ENCODE measurements at regions not wholly inside any gene's neighbourhood (a gene's known extent, or its start where the extent isn't known, plus 50 kb on each side); places are given as distances from the start of the nearest gene placed in this dataset.
A peak's percentile ranks its signal among the peaks of the same experiment; 100 is the strongest.

DNA sequence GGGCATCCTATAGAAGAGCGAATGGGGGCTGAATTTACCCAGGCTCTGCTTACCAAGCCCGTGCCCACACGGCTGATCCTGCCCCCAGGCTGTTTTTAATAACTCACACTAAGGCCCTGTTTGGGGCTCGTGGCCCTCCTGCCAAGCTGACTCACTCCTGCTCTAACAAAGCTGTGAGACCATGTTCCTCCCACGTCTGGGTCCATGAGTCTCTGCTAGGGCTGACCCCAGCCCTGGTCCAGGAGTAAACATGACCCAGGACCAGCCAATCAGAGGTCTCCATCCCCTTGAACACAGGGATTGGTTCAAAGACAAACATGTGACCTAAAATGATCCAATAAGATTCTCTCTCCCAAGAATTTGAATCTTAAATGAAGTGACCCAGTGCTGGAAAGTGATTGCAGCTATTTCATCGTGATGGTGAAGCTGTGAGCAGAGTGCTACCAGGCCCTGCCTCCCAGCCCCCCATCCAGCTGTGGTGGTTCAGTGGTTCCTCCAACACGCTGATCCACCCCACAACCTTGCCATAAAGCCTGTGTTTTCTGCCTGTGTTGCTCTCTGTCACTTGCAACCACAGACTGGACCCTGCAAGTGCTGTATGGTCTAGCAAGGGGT, 57.2 kb downstream of the C16orf82 start:
- CTCF ChIA-PET, result interaction anchor here (1.6 kb wide), 1 partner anchor 14 kb away, joined by 16 read pairs; no protein-coding TSS in a partner anchor
- TF ChIP-seq, protein P1, sequence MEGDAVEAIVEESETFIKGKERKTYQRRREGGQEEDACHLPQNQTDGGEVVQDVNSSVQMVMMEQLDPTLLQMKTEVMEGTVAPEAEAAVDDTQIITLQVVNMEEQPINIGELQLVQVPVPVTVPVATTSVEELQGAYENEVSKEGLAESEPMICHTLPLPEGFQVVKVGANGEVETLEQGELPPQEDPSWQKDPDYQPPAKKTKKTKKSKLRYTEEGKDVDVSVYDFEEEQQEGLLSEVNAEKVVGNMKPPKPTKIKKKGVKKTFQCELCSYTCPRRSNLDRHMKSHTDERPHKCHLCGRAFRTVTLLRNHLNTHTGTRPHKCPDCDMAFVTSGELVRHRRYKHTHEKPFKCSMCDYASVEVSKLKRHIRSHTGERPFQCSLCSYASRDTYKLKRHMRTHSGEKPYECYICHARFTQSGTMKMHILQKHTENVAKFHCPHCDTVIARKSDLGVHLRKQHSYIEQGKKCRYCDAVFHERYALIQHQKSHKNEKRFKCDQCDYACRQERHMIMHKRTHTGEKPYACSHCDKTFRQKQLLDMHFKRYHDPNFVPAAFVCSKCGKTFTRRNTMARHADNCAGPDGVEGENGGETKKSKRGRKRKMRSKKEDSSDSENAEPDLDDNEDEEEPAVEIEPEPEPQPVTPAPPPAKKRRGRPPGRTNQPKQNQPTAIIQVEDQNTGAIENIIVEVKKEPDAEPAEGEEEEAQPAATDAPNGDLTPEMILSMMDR (IDR thresholded peaks at IDR 0.05; ENCODE audit: low read depth, low read length), result no peak
- H3K4me3 ChIP-seq (ENCODE audit: low read depth, low read length), result no peak overlapping the region
- H3K9me3 ChIP-seq (ENCODE audit: control insufficient read depth, insufficient read depth, low read length), result no peaks in the 10 kb centered on the region; the same call in 1 of the 2 replicates
- DNase-seq (ENCODE audit: low read depth, low spot score), result no peak
- no peaks in the 10 kb centered on the region for H3K27me3 ChIP-seq (ENCODE audit: control insufficient read depth, insufficient read depth, low read length)
- POLR2A ChIA-PET, result no interaction called here
- no peak overlapping the region for H3K27ac ChIP-seq (ENCODE audit: low read depth, low read length)

GRCh38 chr16:27127308-27127707, 60.6 kb downstream of the C16orf82 start:
- CTCF ChIA-PET, result interaction anchor here (2.8 kb wide), 1 partner anchor 17 kb away, joined by 13 read pairs; no protein-coding TSS in a partner anchor
- Histone ChIP-seq H3K4me3 (ENCODE audit: low read depth, low read length) (no peak overlapping the region), H3K27ac (ENCODE audit: low read depth, low read length) (no peak overlapping the region), H3K9me3 (ENCODE audit: control insufficient read depth, insufficient read depth, low read length) (no peaks in the 10 kb centered on the region; the same call in 1 of the 2 replicates), H3K27me3 (ENCODE audit: control insufficient read depth, insufficient read depth, low read length) (no peaks in the 10 kb centered on the region)
- TF ChIP-seq, protein P1 (IDR thresholded peaks at IDR 0.05; ENCODE audit: low read depth, low read length), result no peak
- peak; percentile 1 for DNase-seq (ENCODE audit: low read depth, low spot score)
- POLR2A ChIA-PET, result interaction anchor here (0.6 kb wide), 1 partner anchor 294 kb away, joined by 9 read pairs; no protein-coding TSS in a partner anchor

DNA sequence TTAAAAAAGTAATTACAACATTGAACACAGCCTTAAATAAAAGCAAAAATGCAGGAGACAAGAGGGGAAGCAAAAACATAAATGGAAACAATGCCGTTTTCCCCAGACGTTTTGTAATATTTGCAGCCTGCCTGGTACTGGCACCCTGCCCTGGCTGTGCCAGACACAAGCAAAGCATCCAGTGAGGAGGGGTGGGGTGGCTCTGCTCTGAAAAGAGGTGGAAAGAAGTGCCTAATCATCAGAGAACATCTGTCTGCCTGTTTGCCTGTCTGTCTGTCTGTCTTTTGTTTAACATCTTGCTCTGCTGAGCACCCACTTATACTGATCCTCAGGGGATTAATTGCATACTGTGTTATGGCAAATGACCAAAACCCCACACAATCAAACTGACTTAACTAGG, 62.7 kb downstream of the C16orf82 start:
- Histone ChIP-seq H3K27ac (ENCODE audit: low read depth, low read length) (no peak overlapping the region), H3K27me3 (ENCODE audit: control insufficient read depth, insufficient read depth, low read length) (no peaks in the 10 kb centered on the region), H3K9me3 (ENCODE audit: control insufficient read depth, insufficient read depth, low read length) (no peaks in the 10 kb centered on the region), H3K4me3 (ENCODE audit: low read depth, low read length) (no peak overlapping the region)
- no peak for DNase-seq (ENCODE audit: low read depth, low spot score)
- POLR2A ChIA-PET, result no interaction called here
- TF ChIP-seq, protein P1 (IDR thresholded peaks at IDR 0.05; ENCODE audit: low read depth, low read length), result no peak
- CTCF ChIA-PET, result no interaction called here

- ChIA-PET CTCF (no interaction called here), POLR2A (no interaction called here)
- Histone ChIP-seq H3K4me3 (ENCODE audit: low read depth, low read length) (no peak overlapping the region), H3K27ac (ENCODE audit: low read depth, low read length) (no peak overlapping the region), H3K27me3 (ENCODE audit: control insufficient read depth, insufficient read depth, low read length) (peaks cover 3% of the 10 kb centered on the region), H3K9me3 (ENCODE audit: control insufficient read depth, insufficient read depth, low read length) (no peaks in the 10 kb centered on the region)
- DNase-seq (ENCODE audit: low read depth, low spot score), result no peak
- TF ChIP-seq, protein P1 (IDR thresholded peaks at IDR 0.05; ENCODE audit: low read depth, low read length), result no peak
Observed at GRCh38 chr16:27138257-27138656, 65.1 kb upstream of the KDM8 start.

- TF ChIP-seq, protein P1 (IDR thresholded peaks at IDR 0.05; ENCODE audit: low read depth, low read length), result no peak
- peaks cover 3% of the 10 kb centered on the region for H3K27me3 ChIP-seq (ENCODE audit: control insufficient read depth, insufficient read depth, low read length)
- H3K4me3 ChIP-seq (ENCODE audit: low read depth, low read length), result no peak overlapping the region
- ChIA-PET POLR2A (no interaction called here), CTCF (interaction anchor here (1.4 to 2.5 kb wide), 2 partner anchors 10 to 36 kb away, joined by 12 to 15 read pairs; no protein-coding TSS in a partner anchor)
- DNase-seq (ENCODE audit: low read depth, low spot score), result no peak
- H3K9me3 ChIP-seq (ENCODE audit: control insufficient read depth, insufficient read depth, low read length), result no peaks in the 10 kb centered on the region
- no peak overlapping the region for H3K27ac ChIP-seq (ENCODE audit: low read depth, low read length)
Observed at GRCh38 chr16:27145630-27146029, 57.7 kb upstream of the KDM8 start.
